HEK293 (cell line): ENCODE measurements at regions not wholly inside any gene's neighbourhood (a gene's known extent, or its start where the extent isn't known, plus 50 kb on each side); places are given as distances from the start of the nearest gene placed in this dataset.

Source experiments
- CTCF ChIA-PET: fragments of 350-600 bp; formaldehyde crosslinking; extraction: SDS; loops from one replicate; lab custom pipeline; 2021; ENCODE audit warnings: antibody characterized with exemption; lab: Yijun Ruan, JAX
- POLR2A ChIA-PET: fragments of 300-600 bp; formaldehyde crosslinking; extraction: SDS; loops from one replicate; lab custom pipeline; 2020; ENCODE audit warnings: antibody characterized with exemption, inconsistent platforms; lab: Yijun Ruan, JAX
- H3K27ac ChIP-seq: fragments of 200-500 bp; sonication (Bioruptor generic); 2 replicates; pipeline ENCODE4 v1.5.1; 2014; ENCODE audit warnings: low read depth, low read length, control low read depth, inconsistent platforms; ENCODE audit errors: extremely low read depth
- H3K36me3 ChIP-seq, 2 experiments: fragments of 200-500 bp in 1 of 2; sonication (Bioruptor generic) in 1 of 2; 1 replicate in 1 of 2; 2 replicates in 1 of 2; pipeline ENCODE4 v1.5.1; 2014 to 2017; ENCODE audit warnings: inconsistent platforms in 2 of 2, low read length in 2 of 2; ENCODE audit not compliant: control insufficient read depth in 2 of 2, insufficient read depth in 1 of 2
- H3K4me1 ChIP-seq: fragments of 200-500 bp; sonication (Bioruptor generic); 2 replicates; pipeline ENCODE4 v1.5.1; 2014; ENCODE audit warnings: mild to moderate bottlenecking, low read length, inconsistent platforms; ENCODE audit not compliant: control insufficient read depth, insufficient read depth
- H3K4me3 ChIP-seq: 2 replicates; pipeline ENCODE4 v1.5.1; 2011; ENCODE audit warnings: low read depth, mild to moderate bottlenecking, control low read depth, low read length, moderate library complexity
- H3K9me3 ChIP-seq: fragments of 200-500 bp; sonication (Bioruptor generic); 2 replicates; pipeline ENCODE4 v1.5.1; 2014; ENCODE audit warnings: low read depth, low read length, inconsistent platforms; ENCODE audit not compliant: control insufficient read depth, insufficient read depth
- ATF2 ChIP-seq: fragments of 450-650 bp; formaldehyde crosslinking; IDR thresholded peaks from 2 replicates; pipeline ENCODE4 v1.5.1; 2016; ENCODE audit warnings: missing biosample characterization, missing genetic modification characterization, low read depth
- KLF17 ChIP-seq: fragments of 450-650 bp; formaldehyde crosslinking; IDR thresholded peaks from 2 replicates; pipeline ENCODE4 v1.5.1; 2016; ENCODE audit warnings: missing biosample characterization, missing genetic modification characterization
- OSR2 ChIP-seq: fragments of 450-650 bp; formaldehyde crosslinking; IDR thresholded peaks from 2 replicates; pipeline ENCODE4 v1.5.1; 2016; ENCODE audit warnings: missing biosample characterization, missing genetic modification characterization
- REST ChIP-seq: fragments of 450-650 bp; formaldehyde crosslinking; IDR thresholded peaks from 2 replicates; pipeline ENCODE4 v1.5.1; 2016; ENCODE audit warnings: missing biosample characterization, missing genetic modification characterization
- TSHZ1 ChIP-seq: fragments of 450-650 bp; formaldehyde crosslinking; IDR thresholded peaks from 2 replicates; pipeline ENCODE4 v1.5.1; 2016; ENCODE audit warnings: missing biosample characterization, missing genetic modification characterization, borderline replicate concordance
- ZBTB20 ChIP-seq: fragments of 450-650 bp; formaldehyde crosslinking; IDR thresholded peaks from 2 replicates; pipeline ENCODE4 v1.5.1; 2016; ENCODE audit warnings: missing biosample characterization, missing genetic modification characterization
- ZBTB44 ChIP-seq: fragments of 450-650 bp; IDR thresholded peaks from 2 replicates; pipeline ENCODE4 v1.5.1; 2018; ENCODE audit warnings: missing biosample characterization, mild to moderate bottlenecking, missing genetic modification characterization
- ZBTB48 ChIP-seq: fragments of 450-650 bp; formaldehyde crosslinking; IDR thresholded peaks from 2 replicates; pipeline ENCODE4 v1.5.1; 2016; ENCODE audit warnings: missing biosample characterization, missing genetic modification characterization
- ZEB2 ChIP-seq: fragments of 450-650 bp; formaldehyde crosslinking; IDR thresholded peaks from 2 replicates; pipeline ENCODE4 v1.5.1; 2016; ENCODE audit warnings: missing biosample characterization, missing genetic modification characterization
- ZNF133 ChIP-seq: fragments of 450-650 bp; formaldehyde crosslinking; IDR thresholded peaks from 2 replicates; pipeline ENCODE4 v1.5.1; 2016; ENCODE audit warnings: missing biosample characterization, missing genetic modification characterization
- ZNF140 ChIP-seq: fragments of 450-650 bp; formaldehyde crosslinking; IDR thresholded peaks from 2 replicates; pipeline ENCODE4 v1.5.1; 2016; ENCODE audit warnings: missing biosample characterization, missing genetic modification characterization
- ZNF23 ChIP-seq: fragments of 450-650 bp; formaldehyde crosslinking; IDR thresholded peaks from 2 replicates; pipeline ENCODE4 v1.5.1; 2016; ENCODE audit warnings: missing biosample characterization, missing genetic modification characterization, borderline replicate concordance
- ZNF48 ChIP-seq: fragments of 450-650 bp; formaldehyde crosslinking; IDR thresholded peaks from 2 replicates; pipeline ENCODE4 v1.5.1; 2016; ENCODE audit warnings: missing biosample characterization, missing genetic modification characterization
- ZNF521 ChIP-seq: fragments of 450-650 bp; formaldehyde crosslinking; IDR thresholded peaks from 2 replicates; pipeline ENCODE4 v1.5.1; 2017; ENCODE audit warnings: missing biosample characterization, mild to moderate bottlenecking, missing genetic modification characterization
- ZNF529 ChIP-seq: fragments of 450-650 bp; formaldehyde crosslinking; IDR thresholded peaks from 2 replicates; pipeline ENCODE4 v1.5.1; 2017; ENCODE audit warnings: missing genetic modification characterization, missing biosample characterization; ENCODE audit not compliant: insufficient replicate concordance
- ZNF555 ChIP-seq: fragments of 450-650 bp; formaldehyde crosslinking; conservative IDR thresholded peaks from 2 replicates; pipeline ENCODE4 v1.5.1; 2017; ENCODE audit warnings: missing biosample characterization, mild to moderate bottlenecking, missing genetic modification characterization, inconsistent platforms
- ZNF701 ChIP-seq: fragments of 450-650 bp; formaldehyde crosslinking; IDR thresholded peaks from 2 replicates; pipeline ENCODE4 v1.5.1; 2016; ENCODE audit warnings: missing biosample characterization, missing genetic modification characterization
- ZNF768 ChIP-seq: fragments of 450-650 bp; formaldehyde crosslinking; IDR thresholded peaks from 2 replicates; pipeline ENCODE4 v1.5.1; 2018; ENCODE audit warnings: missing biosample characterization, mild to moderate bottlenecking, missing genetic modification characterization
- ZNF792 ChIP-seq: fragments of 450-650 bp; formaldehyde crosslinking; IDR thresholded peaks from 2 replicates; pipeline ENCODE4 v1.5.1; 2016; ENCODE audit warnings: missing biosample characterization, missing genetic modification characterization
- ZSCAN30 ChIP-seq: fragments of 450-650 bp; IDR thresholded peaks from 2 replicates; pipeline ENCODE4 v1.5.1; 2018; ENCODE audit warnings: missing biosample characterization, mild to moderate bottlenecking, missing genetic modification characterization, moderate library complexity

- TF ChIP-seq REST (no peak), ZNF701 (tag by site-specific recombination) (no peak), ZNF555 (no peak), ZNF792 (no peak), ZNF23 (tag by site-specific recombination) (no peak), KLF17 (no peak), ZNF529 (tag by site-specific recombination) (no peak)
These were observed 206.3 kb upstream of the ROBO1 start (continued) for GRCh38 chr3:79973917-79974595.

- POLR2A ChIA-PET = no interaction called here
- no peak overlapping the region for H3K4me3 ChIP-seq
- no peak overlapping the region for H3K27ac ChIP-seq
- no peaks in the 10 kb centered on the region for H3K4me1 ChIP-seq
- no peaks in the 10 kb centered on the region for H3K36me3 ChIP-seq
- CTCF ChIA-PET = no interaction called here
- H3K9me3 ChIP-seq = no peaks in the 10 kb centered on the region
- TF ChIP-seq OSR2 (no peak), ZBTB44 (tag by site-specific recombination) (no peak), TSHZ1 (no peak), ZNF768 (tag by site-specific recombination) (no peak), ZNF48 (no peak), ZBTB20 (tag by site-specific recombination) (no peak), ZNF521 (no peak), ZNF140 (tag by site-specific recombination) (no peak), ATF2 (tag by site-specific recombination) (no peak), ZBTB48 (no peak), ZNF133 (tag by site-specific recombination) (no peak), ZSCAN30 (no peak), ZEB2 (tag by site-specific recombination) (no peak)
- TF ChIP-seq, all 188 proteins: peak for 0
These were observed 205.7 kb upstream of the ROBO1 start for GRCh38 chr3:79973482-79973881.
